Suppressor macrophage (primary cell): ENCODE measurements at regions not wholly inside any gene's neighbourhood (a gene's known extent, or its start where the extent isn't known, plus 50 kb on each side); places are given as distances from the start of the nearest gene placed in this dataset.
A peak's percentile ranks its signal among the peaks of the same experiment; 100 is the strongest.

ENCODE experiments used
- DNase-seq, 4 experiments: peaks; one replicate each; pipeline ENCODE4 v3.0.0-alpha.2; 2020 to 2022

GRCh38 chr15:101124731-101125451, 127.0 kb downstream of the CHSY1 start:
- peak; percentile 59 to 85 (median 70) for DNase-seq

DNA sequence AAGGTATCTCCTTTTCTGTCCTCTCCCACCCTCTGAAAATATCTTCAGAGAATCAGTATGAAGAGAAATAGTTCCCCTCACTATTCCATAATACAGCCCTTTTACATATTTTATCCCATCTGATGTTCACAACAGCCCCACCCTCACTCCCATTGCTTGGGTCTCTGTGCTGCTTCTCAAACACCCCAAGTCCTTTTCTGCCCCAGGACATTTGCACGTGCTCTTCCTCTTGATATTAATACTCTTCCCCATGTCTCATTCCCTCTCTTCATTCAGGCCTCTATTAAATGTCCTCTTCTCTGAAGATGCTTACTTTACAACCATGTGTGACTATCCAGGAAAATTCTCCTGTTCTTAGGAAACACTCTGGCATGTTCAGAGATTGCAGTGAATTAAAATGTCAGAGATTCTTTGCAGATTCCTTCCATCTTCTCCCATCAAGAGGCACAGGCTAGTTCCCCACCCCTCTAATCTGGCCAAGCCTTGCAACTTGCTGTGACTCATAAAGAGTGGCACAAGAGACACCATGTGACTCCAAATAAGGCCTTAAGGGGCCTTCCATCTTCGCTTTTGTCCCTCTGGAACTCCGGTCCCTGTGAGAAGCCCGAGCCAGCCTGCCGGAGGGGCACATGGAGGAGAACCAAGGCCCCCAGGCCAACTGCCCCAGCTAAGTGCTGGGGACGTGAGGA, 128.5 kb downstream of the CHSY1 start:
- peak; percentile 60 to 77 (median 74) for DNase-seq

DNA sequence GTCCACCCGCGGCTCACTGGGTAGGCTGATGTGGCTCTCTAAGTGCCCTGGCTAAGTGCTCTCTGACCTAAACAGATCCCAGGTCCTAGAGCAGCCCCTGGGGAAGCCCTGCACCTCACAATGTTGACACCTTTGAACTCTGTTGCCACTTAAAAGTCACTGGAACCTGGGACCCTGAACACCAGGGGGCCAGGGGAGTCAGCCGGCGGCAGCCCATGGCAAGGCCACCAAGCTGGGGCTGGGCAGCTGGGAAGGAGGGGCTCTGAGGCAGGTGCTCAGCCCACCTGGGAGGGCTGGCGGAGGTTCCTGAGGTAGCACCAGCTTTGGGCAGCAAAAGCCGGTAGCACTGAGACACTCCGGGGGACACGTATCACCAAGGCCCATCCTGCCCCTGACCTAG, 129.0 kb downstream of the CHSY1 start:
- no peak for DNase-seq

DNA sequence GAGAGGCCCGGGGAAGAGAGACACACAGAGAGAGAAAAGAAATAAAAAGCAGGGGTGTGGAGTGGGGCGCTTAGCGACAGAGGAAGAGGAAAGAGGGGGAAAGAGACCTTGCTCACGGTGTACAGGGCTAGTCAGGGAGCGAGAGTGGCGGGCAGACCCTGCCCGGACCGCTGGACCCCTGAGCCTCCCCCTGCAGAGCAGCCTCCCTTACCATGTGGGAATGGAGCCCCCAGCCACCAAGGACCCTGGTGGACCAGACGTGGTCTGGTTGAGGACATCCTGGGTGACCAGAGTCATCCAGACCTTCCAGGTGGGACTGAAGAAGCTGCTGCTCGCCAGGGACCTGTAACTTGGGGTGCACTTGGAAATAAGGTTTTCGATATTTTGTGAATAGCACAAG, 129.6 kb downstream of the CHSY1 start:
- DNase-seq: peak in 1 of 4 experiments; percentile 37

DNA sequence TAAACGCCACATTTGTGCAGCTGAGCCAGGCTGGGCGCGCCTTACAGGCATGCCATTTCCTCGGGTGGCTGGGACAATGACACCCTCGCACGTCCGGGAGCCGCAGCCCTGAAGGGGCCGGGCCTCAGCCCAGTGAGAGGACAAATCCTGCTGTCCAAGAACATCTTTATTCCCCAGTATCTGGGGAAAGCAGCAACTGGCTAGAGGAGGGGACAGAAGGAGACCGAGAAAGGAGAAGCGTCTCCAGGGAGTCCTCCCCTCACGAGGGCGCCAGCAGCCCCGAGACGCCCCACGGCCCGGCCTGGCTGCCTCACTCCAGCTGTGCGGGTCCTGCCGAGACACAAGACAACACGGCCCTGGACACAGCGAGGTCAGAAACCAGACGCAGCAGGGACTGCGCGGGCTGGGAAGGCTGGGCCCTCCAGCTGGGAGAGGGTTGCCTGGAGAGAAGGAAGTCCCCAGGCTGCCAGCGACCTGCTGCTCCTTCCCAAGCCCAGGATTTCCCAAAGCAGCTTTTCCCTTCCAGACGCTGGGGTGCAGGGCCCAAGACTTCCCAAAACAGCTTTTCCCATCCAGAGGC, 130.2 kb downstream of the CHSY1 start:
- peak; percentile 81 to 91 (median 86) for DNase-seq

- DNase-seq: no peak
These were observed 130.9 kb downstream of the CHSY1 start for GRCh38 chr15:101120987-101121386.

DNA sequence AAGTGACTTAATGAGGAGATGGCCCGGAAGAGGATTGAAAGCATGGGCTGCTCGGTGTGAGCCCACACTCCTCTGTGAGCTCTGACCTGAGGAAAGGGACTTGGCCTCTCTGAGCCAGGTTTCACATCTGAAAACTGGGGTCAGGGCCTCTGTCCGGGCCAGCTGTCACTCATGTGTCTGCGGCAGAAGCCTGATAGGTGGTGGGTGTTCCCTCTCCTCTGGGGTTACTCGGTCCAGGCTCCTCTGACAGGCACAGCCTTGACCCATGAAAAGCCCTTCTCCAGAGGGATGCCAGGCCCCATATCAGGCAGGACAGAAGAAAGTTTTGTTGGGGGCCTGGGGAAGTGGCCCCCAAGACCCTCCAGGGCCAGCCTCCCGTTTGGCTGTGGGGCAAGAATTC, 131.4 kb downstream of the CHSY1 start:
- DNase-seq: no peak
